NB4 (cell line): ENCODE measurements at regions not wholly inside any gene's neighbourhood (a gene's known extent, or its start where the extent isn't known, plus 50 kb on each side); places are given as distances from the start of the nearest gene placed in this dataset.

Experiments used
- DNase-seq: peaks from one replicate; pipeline ENCODE4 v3.0.0; 2010; ENCODE audit warnings: low read depth
- H3K4me3 ChIP-seq: one replicate; pipeline ENCODE4 v1.5.1; 2011; ENCODE audit warnings: mild to moderate bottlenecking, low read depth, low read length, moderate library complexity
- CTCF ChIP-seq: IDR thresholded peaks from one replicate; pipeline ENCODE4 v1.5.1; 2012; ENCODE audit warnings: low read depth, low read length
- MAX ChIP-seq: IDR thresholded peaks from 2 replicates; pipeline ENCODE4 v1.6.1; 2011; ENCODE audit warnings: low read depth, low read length
- MYC ChIP-seq: IDR thresholded peaks from 2 replicates; pipeline ENCODE4 v1.6.1; 2011; ENCODE audit warnings: low read depth, low read length
- POLR2A ChIP-seq: IDR thresholded peaks from 2 replicates; pipeline ENCODE4 v1.6.1; 2011; ENCODE audit warnings: mild to moderate bottlenecking; ENCODE audit not compliant: insufficient read length; ENCODE audit errors: extremely low read depth

DNA sequence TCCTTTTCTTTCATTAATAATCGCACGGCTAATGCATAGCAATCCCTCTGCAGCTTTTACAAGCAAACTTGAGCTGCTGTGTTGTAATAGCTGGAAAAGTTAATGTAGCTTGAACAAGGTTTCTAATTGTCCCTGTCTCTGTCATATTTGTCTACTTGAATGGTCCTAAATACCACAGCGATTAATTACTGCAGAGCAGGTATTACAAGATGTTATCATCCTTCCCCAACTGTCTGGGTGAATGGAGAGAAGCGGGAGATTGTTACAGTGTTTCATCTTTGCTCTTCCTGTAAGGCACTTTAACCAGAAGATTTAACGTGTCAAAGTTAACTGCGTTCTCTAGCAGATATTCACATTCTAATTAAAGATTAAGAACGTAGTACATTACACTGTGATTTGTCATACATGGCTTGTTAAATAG, 422.2 kb upstream of the POU3F3 start:
- no peak for TF ChIP-seq CTCF
- TF ChIP-seq MYC, result no peak
- TF ChIP-seq MAX, result no peak
- TF ChIP-seq POLR2A, result no peak
- no peak for DNase-seq
- no peak overlapping the region for H3K4me3 ChIP-seq

GRCh38 chr2:104432401-104432800, 421.5 kb upstream of the POU3F3 start:
- TF ChIP-seq CTCF, result no peak
- no peak for TF ChIP-seq POLR2A
- TF ChIP-seq MAX, result no peak
- TF ChIP-seq MYC, result no peak
- DNase-seq, result no peak
- H3K4me3 ChIP-seq, result no peak overlapping the region

- no peak overlapping the region for H3K4me3 ChIP-seq
- DNase-seq, result no peak
- TF ChIP-seq POLR2A (no peak), CTCF (no peak), MAX (no peak), MYC (no peak)
Observed at GRCh38 chr2:104432991-104433390, 420.9 kb upstream of the POU3F3 start.

- no peak for DNase-seq
- TF ChIP-seq POLR2A (no peak), CTCF (no peak), MAX (no peak), MYC (no peak)
- H3K4me3 ChIP-seq, result no peak overlapping the region
Observed at GRCh38 chr2:104433657-104434056, 420.3 kb upstream of the POU3F3 start.

- no peak overlapping the region for H3K4me3 ChIP-seq
- DNase-seq, result no peak
- TF ChIP-seq MAX (no peak), CTCF (no peak), POLR2A (no peak), MYC (no peak)
Observed at GRCh38 chr2:104434318-104434792, 419.6 kb upstream of the POU3F3 start.

- no peak for DNase-seq
- H3K4me3 ChIP-seq, result no peak overlapping the region
- TF ChIP-seq MYC (no peak), CTCF (no peak), POLR2A (no peak), MAX (no peak)
Observed at GRCh38 chr2:104434966-104435365, 418.9 kb upstream of the POU3F3 start.
